AG04450 (cell line): ENCODE measurements at regions not wholly inside any gene's neighbourhood (a gene's known extent, or its start where the extent isn't known, plus 50 kb on each side); places are given as distances from the start of the nearest gene placed in this dataset.

ENCODE experiments used
- CTCF ChIA-PET: fragments of 300-600, 350-600 bp; formaldehyde crosslinking; extraction: SDS; loops from one replicate; lab custom pipeline; 2022; ENCODE audit warnings: antibody characterized with exemption, inconsistent platforms; lab: Charles Lee
- POLR2A ChIA-PET: fragments of 350-600 bp; formaldehyde crosslinking; extraction: SDS; loops from one replicate; lab custom pipeline; 2021; ENCODE audit warnings: antibody characterized with exemption, inconsistent platforms; lab: Yijun Ruan, JAX
- DNase-seq: peaks from one replicate; pipeline ENCODE4 v3.0.0-alpha.2; 2011; ENCODE audit warnings: low read depth, low spot score
- H3K27ac ChIP-seq: one replicate; pipeline ENCODE4 v1.5.1; 2012; ENCODE audit warnings: low read depth, low read length, control low read depth
- H3K27me3 ChIP-seq: one replicate; pipeline ENCODE4 v1.6.0; 2012; ENCODE audit warnings: low read length; ENCODE audit not compliant: control insufficient read depth, insufficient read depth
- H3K4me3 ChIP-seq: 2 replicates; pipeline ENCODE4 v1.5.1; 2011; ENCODE audit warnings: mild to moderate bottlenecking, low read depth, low read length, control low read depth
- H3K9me3 ChIP-seq: 2 replicates; pipeline ENCODE4 v1.5.1; 2012; ENCODE audit warnings: low read length; ENCODE audit not compliant: control insufficient read depth, insufficient read depth
- CTCF ChIP-seq: IDR thresholded peaks from 2 replicates; pipeline ENCODE4 v1.5.1; 2011; ENCODE audit warnings: low read depth, low read length, control low read depth, inconsistent platforms

GRCh38 chr11:130712480-130712879 is 203.8 kb downstream of the SNX19 start:
- TF ChIP-seq CTCF, result no peak
- Histone ChIP-seq H3K27ac (no peak overlapping the region), H3K9me3 (peaks cover 3% of the 10 kb centered on the region), H3K4me3 (no peak overlapping the region), H3K27me3 (no peaks in the 10 kb centered on the region)
- DNase-seq, result no peak
- ChIA-PET POLR2A (no interaction called here), CTCF (interaction anchor here (2.1 kb wide), 1 partner anchor 278 kb away, joined by 7 read pairs; no protein-coding TSS in a partner anchor)

DNA sequence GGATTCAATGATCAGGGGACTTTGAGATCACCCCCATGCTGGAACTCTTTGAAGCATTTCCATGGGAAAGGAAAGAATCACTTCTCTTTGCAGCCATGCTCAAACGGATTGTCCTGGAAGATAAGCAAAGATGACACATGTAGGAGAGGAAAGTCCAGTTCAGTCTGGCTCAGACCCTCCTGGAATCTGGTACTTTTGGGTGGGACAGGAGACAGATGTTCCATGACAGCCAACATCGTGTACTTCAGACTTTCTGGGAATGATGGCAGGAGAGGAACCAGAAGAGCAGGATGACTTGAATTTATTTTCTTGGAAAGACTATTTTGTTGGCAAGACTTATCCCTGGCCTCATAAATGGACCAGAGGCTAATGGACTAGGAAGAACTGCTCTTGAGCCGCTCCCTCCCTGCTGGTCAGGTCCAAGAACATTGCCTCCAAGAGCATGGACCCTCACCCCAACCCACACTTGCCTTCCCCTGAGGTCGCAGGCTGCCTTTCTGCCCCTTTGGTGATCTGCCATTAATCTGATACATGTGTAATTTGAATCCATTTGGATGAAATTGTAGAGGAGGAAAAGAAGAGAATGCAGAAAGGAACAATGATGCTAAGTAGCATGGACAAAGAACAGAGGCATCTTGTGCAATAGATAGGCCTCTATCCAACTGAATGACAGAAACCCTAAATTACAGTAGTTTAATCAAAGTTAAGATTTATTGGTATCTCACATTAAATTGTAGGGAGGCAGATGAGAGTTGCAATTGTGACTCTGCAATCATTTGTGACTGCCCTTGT is 201.0 kb downstream of the SNX19 start:
- H3K27me3 ChIP-seq, result no peaks in the 10 kb centered on the region
- ChIA-PET POLR2A (interaction anchor here (0.5 kb wide), 1 partner anchor 69 kb away, joined by 4 read pairs; no protein-coding TSS in a partner anchor), CTCF (no interaction called here)
- H3K27ac ChIP-seq, result no peak overlapping the region
- H3K4me3 ChIP-seq, result no peak overlapping the region
- TF ChIP-seq CTCF, result no peak
- H3K9me3 ChIP-seq, result no peaks in the 10 kb centered on the region
- DNase-seq, result no peak

- no peak for TF ChIP-seq CTCF
- H3K27ac ChIP-seq, result no peak overlapping the region
- H3K4me3 ChIP-seq, result no peak overlapping the region
- ChIA-PET CTCF (no interaction called here), POLR2A (interaction anchor here (0.5 kb wide), 1 partner anchor 69 kb away, joined by 4 read pairs; no protein-coding TSS in a partner anchor)
- no peak for DNase-seq
- H3K9me3 ChIP-seq, result no peaks in the 10 kb centered on the region
- no peaks in the 10 kb centered on the region for H3K27me3 ChIP-seq
Observed at GRCh38 chr11:130715877-130716220, 200.4 kb downstream of the SNX19 start.

DNA sequence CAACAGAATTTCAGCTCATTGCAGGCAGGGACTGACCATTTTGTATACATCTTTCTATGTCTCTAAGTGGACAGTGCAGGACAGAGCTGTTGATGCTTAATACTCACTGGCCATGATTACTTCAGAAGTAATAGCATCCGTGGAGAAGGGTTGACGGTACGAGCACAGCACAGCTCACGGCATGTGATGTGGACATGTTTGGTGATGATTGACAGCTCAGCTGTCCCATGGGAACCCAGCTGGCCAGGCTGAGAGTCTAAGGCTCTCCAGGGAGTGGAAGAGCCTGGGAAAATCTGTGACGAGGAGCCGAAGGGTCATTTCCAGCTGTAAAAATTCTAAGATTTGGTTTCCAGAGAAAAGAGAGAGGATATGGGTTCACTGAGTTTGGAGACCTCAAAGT is 198.2 kb downstream of the SNX19 start:
- ChIA-PET CTCF (no interaction called here), POLR2A (no interaction called here)
- Histone ChIP-seq H3K4me3 (no peak overlapping the region), H3K27me3 (no peaks in the 10 kb centered on the region), H3K9me3 (no peaks in the 10 kb centered on the region), H3K27ac (no peak overlapping the region)
- no peak for DNase-seq
- TF ChIP-seq CTCF, result no peak

DNA sequence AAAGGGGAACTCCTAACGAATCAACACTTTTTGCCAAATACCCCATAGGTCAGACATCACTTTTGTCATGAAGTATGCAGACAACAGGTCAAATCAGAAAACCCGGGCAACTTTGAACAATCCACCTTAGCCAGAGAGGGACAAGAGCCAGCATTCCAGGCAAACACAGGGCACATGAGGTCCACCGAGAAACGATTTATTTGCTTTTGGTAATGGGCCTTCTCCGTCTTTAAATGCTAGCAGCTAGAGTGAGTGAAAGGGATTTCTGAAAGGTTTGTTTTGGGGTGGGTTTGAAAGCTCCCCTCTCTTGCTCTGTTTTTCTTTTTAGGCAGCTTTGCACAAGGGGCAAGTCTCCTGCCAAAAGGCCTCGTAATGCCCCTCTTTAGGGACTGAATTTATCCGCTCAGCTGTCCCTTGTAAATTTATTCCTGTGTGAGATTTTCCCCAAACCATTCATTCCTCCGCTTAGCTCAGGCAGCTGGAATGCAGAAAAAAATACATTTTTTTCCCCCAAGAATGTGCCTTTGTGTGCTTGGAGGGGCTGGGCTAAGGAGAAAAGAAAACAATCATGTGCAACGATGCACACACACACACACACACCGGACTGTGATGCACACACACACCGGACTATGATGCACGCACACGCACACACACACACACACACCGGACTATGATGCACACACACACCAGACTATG is 196.9 kb downstream of the SNX19 start:
- ChIA-PET CTCF (no interaction called here), POLR2A (interaction anchor here (0.7 to 1.1 kb wide), 3 partner anchors 19 to 66 kb away, joined by 4 to 5 read pairs (median 4); no protein-coding TSS in a partner anchor)
- H3K27ac ChIP-seq, result peak overlapping the region; percentile 86
- TF ChIP-seq CTCF, result no peak
- H3K9me3 ChIP-seq, result no peaks in the 10 kb centered on the region
- no peak for DNase-seq
- H3K27me3 ChIP-seq, result no peaks in the 10 kb centered on the region
- H3K4me3 ChIP-seq, result no peak overlapping the region
